SU-DHL-6 (cell line): ENCODE measurements at regions not wholly inside any gene's neighbourhood (a gene's known extent, or its start where the extent isn't known, plus 50 kb on each side); places are given as distances from the start of the nearest gene placed in this dataset.

ENCODE experiments used
- H2AFZ ChIP-seq: fragments of 200-600 bp; sonication (generic); 2 replicates; pipeline ENCODE4 v1.6.1; 2014; ENCODE audit warnings: low read depth, mild to moderate bottlenecking, moderate library complexity, mixed read lengths, antibody characterized with exemption, low read length; ENCODE audit not compliant: severe bottlenecking
- H3F3A ChIP-seq: fragments of 200-600 bp; shearing (Covaris generic); 2 replicates; pipeline ENCODE4 v1.6.0; 2016; ENCODE audit warnings: antibody characterized with exemption, mild to moderate bottlenecking; ENCODE audit not compliant: insufficient read depth
- H3K27ac ChIP-seq: fragments of 200-600 bp; sonication (generic); 2 replicates; pipeline ENCODE4 v1.5.1; 2016; ENCODE audit warnings: low read depth, mild to moderate bottlenecking, low read length, moderate library complexity, mixed read lengths
- H3K27me3 ChIP-seq: fragments of 200-600 bp; sonication (generic), shearing (Covaris generic); 2 replicates; pipeline ENCODE4 v1.6.0; 2014; ENCODE audit warnings: mild to moderate bottlenecking, low read length
- H3K36me3 ChIP-seq: fragments of 200-600 bp; sonication (generic); 2 replicates; pipeline ENCODE4 v1.6.1; 2014; ENCODE audit warnings: mild to moderate bottlenecking, low read length, mixed read lengths
- H3K4me2 ChIP-seq: fragments of 300-600, 200-600 bp; shearing (Covaris generic), sonication (generic); 2 replicates; pipeline ENCODE4 v1.6.0; 2014; ENCODE audit warnings: low read length, low read depth, mild to moderate bottlenecking; ENCODE audit not compliant: poor library complexity, severe bottlenecking
- H3K4me3 ChIP-seq: fragments of 200-600 bp; sonication (generic); 2 replicates; pipeline ENCODE4 v1.5.1; 2014; ENCODE audit warnings: antibody characterized with exemption, low read length, mild to moderate bottlenecking, mixed read lengths; ENCODE audit not compliant: insufficient read depth, poor library complexity, severe bottlenecking
- H3K79me2 ChIP-seq: fragments of 200-600 bp; sonication (generic); 2 replicates; pipeline ENCODE4 v1.6.1; 2014; ENCODE audit warnings: mild to moderate bottlenecking, low read length, moderate library complexity; ENCODE audit not compliant: insufficient read depth
- H3K9ac ChIP-seq: fragments of 200-600 bp; sonication (generic); 2 replicates; pipeline ENCODE4 v1.7.0; 2014; ENCODE audit warnings: mild to moderate bottlenecking, low read length
- H3K9me2 ChIP-seq: fragments of 200-600 bp; sonication (generic); replicated peaks from 2 replicates; pipeline ENCODE4 v1.6.1; 2014; ENCODE audit warnings: low read length; ENCODE audit not compliant: insufficient read depth
- H3K9me3 ChIP-seq: fragments of 200-600 bp; sonication (generic); 2 replicates; pipeline ENCODE4 v1.6.1; 2014; ENCODE audit warnings: low read length, mixed read lengths; ENCODE audit not compliant: insufficient read depth
- H4K20me1 ChIP-seq: fragments of 200-600 bp; sonication (generic); 2 replicates; pipeline ENCODE4 v1.6.1; 2014; ENCODE audit warnings: low read depth, mild to moderate bottlenecking, antibody characterized with exemption, low read length, moderate library complexity, mixed read lengths
- CTCF ChIP-seq: fragments of 200-600 bp; sonication (generic); IDR thresholded peaks from one replicate; pipeline ENCODE4 v1.5.1; 2017; ENCODE audit warnings: antibody characterized with exemption, mild to moderate bottlenecking, low read length, moderate library complexity; ENCODE audit not compliant: insufficient read depth, poor library complexity, severe bottlenecking
- EZH2phosphoT487 ChIP-seq: fragments of 200-600 bp; sonication (generic), shearing (Covaris generic); conservative IDR thresholded peaks from 2 replicates; pipeline ENCODE4 v1.6.1; 2018; ENCODE audit warnings: mild to moderate bottlenecking, antibody characterized with exemption, low read length, moderate library complexity, mixed read lengths

GRCh38 chr2:7900593-7900992 lies 781.3 kb upstream of the ID2 start:
- Histone ChIP-seq H3K9me2 (no peaks in the 10 kb centered on the region), H3K36me3 (no peaks in the 10 kb centered on the region), H3K9ac (no peak overlapping the region), H3K9me3 (no peaks in the 10 kb centered on the region), H3K4me3 (no peak overlapping the region), H4K20me1 (no peaks in the 10 kb centered on the region), H3K27me3 (no peaks in the 10 kb centered on the region), H2AFZ (no peak overlapping the region), H3K4me2 (no peak overlapping the region), H3K79me2 (no peaks in the 10 kb centered on the region), H3K27ac (no peak overlapping the region), H3F3A (no peaks in the 10 kb centered on the region)
- TF ChIP-seq CTCF (no peak), EZH2phosphoT487 (no peak)

GRCh38 chr2:7902251-7902765 lies 779.5 kb upstream of the ID2 start:
- H3K9me3 ChIP-seq: no peaks in the 10 kb centered on the region
- no peak overlapping the region for H3K4me2 ChIP-seq
- no peak overlapping the region for H2AFZ ChIP-seq
- no peaks in the 10 kb centered on the region for H3K79me2 ChIP-seq
- H3K9me2 ChIP-seq: no peaks in the 10 kb centered on the region
- H3K4me3 ChIP-seq: no peak overlapping the region
- TF ChIP-seq CTCF (no peak), EZH2phosphoT487 (no peak)
- H3K36me3 ChIP-seq: no peaks in the 10 kb centered on the region
- H3F3A ChIP-seq: no peaks in the 10 kb centered on the region
- no peak overlapping the region for H3K27ac ChIP-seq
- H3K9ac ChIP-seq: no peak overlapping the region
- no peaks in the 10 kb centered on the region for H4K20me1 ChIP-seq
- no peaks in the 10 kb centered on the region for H3K27me3 ChIP-seq

GRCh38 chr2:7904319-7904718 lies 777.5 kb upstream of the ID2 start:
- Histone ChIP-seq H3K27ac (no peak overlapping the region), H3K79me2 (no peaks in the 10 kb centered on the region), H3K4me3 (no peak overlapping the region), H2AFZ (no peak overlapping the region), H3K9me2 (no peaks in the 10 kb centered on the region), H3K27me3 (no peaks in the 10 kb centered on the region), H3K9me3 (no peaks in the 10 kb centered on the region), H3K4me2 (no peak overlapping the region), H4K20me1 (no peaks in the 10 kb centered on the region), H3K9ac (no peak overlapping the region), H3K36me3 (no peaks in the 10 kb centered on the region), H3F3A (no peaks in the 10 kb centered on the region)
- TF ChIP-seq EZH2phosphoT487 (no peak), CTCF (no peak)
